Spleen (tissue), 7 donors: ENCODE measurements at regions not wholly inside any gene's neighbourhood (a gene's known extent, or its start where the extent isn't known, plus 50 kb on each side); places are given as distances from the start of the nearest gene placed in this dataset.

Experiments
- POLR2A ChIP-seq, 3 donors: fragments of 450-650 bp; IDR thresholded peaks; one replicate each; pipeline ENCODE4 v1.5.1; 2017; ENCODE audit warnings: antibody characterized with exemption in 3 of 3, mild to moderate bottlenecking in 1 of 3
- POLR2AphosphoS5 ChIP-seq, 3 donors: sonication (generic); formaldehyde crosslinking; IDR thresholded peaks; one replicate each; pipeline ENCODE4 v1.5.1; 2017; ENCODE audit warnings: antibody characterized with exemption in 3 of 3
- TF ChIP-seq, protein P1 (sequence below), 11 experiments: fragments of 200-600 bp in 7 of 11; fragments of 450-650 bp in 4 of 11; sonication (generic) in 4 of 11; IDR thresholded peaks in 8 of 11; conservative IDR thresholded peaks in 3 of 11; 1 replicate in 7 of 11; 2 replicates in 4 of 11; pipeline versions ENCODE4 v1.4.0 to v1.8.0; 2016 to 2021; ENCODE audit warnings: antibody characterized with exemption in 11 of 11, inconsistent platforms in 4 of 11, mild to moderate bottlenecking in 1 of 11
- donor health status: DM: no; HTN: no; CAD: no; lungs with moderate emphysema.
- donor health status: DM: no; HTN: no; CAD: no.
- donor health status: DM: no; HTN: no; CAD: no.

DNA sequence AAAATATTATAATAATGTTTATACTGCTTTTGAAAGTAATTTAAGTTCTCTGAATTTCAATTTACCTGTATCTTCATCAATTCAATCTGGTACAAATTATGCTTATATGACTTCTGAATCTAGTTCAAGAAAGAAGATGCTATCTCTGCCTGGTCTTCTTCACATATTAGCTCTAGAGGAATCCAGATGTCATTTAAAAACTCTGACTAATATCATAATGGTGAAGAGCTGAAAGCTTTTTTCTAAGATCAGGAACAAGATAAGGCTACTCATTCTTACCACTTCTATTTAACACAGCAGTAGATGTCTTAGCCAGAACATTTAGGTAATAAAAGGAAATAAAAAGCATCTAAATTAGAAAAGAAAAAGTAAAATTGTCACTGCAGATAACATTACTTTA is 636.1 kb downstream of the ARAP2 start:
- TF ChIP-seq, protein P1, sequence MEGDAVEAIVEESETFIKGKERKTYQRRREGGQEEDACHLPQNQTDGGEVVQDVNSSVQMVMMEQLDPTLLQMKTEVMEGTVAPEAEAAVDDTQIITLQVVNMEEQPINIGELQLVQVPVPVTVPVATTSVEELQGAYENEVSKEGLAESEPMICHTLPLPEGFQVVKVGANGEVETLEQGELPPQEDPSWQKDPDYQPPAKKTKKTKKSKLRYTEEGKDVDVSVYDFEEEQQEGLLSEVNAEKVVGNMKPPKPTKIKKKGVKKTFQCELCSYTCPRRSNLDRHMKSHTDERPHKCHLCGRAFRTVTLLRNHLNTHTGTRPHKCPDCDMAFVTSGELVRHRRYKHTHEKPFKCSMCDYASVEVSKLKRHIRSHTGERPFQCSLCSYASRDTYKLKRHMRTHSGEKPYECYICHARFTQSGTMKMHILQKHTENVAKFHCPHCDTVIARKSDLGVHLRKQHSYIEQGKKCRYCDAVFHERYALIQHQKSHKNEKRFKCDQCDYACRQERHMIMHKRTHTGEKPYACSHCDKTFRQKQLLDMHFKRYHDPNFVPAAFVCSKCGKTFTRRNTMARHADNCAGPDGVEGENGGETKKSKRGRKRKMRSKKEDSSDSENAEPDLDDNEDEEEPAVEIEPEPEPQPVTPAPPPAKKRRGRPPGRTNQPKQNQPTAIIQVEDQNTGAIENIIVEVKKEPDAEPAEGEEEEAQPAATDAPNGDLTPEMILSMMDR (IDR thresholded peaks at IDR 0.05 in 8 of 11, conservative IDR thresholded peaks at IDR 0.05 in 3 of 11) = no peak
- TF ChIP-seq POLR2A (IDR thresholded peaks at IDR 0.05) = no peak
- no peak for TF ChIP-seq POLR2AphosphoS5 (IDR thresholded peaks at IDR 0.05)
